Panc1 (cell line): ENCODE measurements at regions not wholly inside any gene's neighbourhood (a gene's known extent, or its start where the extent isn't known, plus 50 kb on each side); places are given as distances from the start of the nearest gene placed in this dataset.

Experiments
- POLR2AphosphoS5 ChIP-seq: IDR thresholded peaks from 2 replicates; pipeline ENCODE4 v1.6.1; 2012; ENCODE audit warnings: mild to moderate bottlenecking, low read depth, low read length, moderate library complexity
- SIN3A ChIP-seq: IDR thresholded peaks from 2 replicates; pipeline ENCODE4 v1.6.1; 2012; ENCODE audit warnings: low read depth, mild to moderate bottlenecking, low read length, moderate library complexity, borderline replicate concordance; ENCODE audit not compliant: insufficient read depth
- TF ChIP-seq, protein P1 (sequence below): fragments of 450-650 bp; IDR thresholded peaks from 2 replicates; pipeline ENCODE4 v1.5.1; 2017; ENCODE audit warnings: mild to moderate bottlenecking
- TF ChIP-seq, protein P2 (sequence below), 2 experiments: IDR thresholded peaks; 2 replicates each; pipeline ENCODE4 v1.6.1; 2011 to 2012; ENCODE audit warnings: low read depth in 2 of 2, control low read depth in 1 of 2, low read length in 1 of 2, mild to moderate bottlenecking in 1 of 2, moderate library complexity in 1 of 2; ENCODE audit not compliant: insufficient read depth in 1 of 2

DNA sequence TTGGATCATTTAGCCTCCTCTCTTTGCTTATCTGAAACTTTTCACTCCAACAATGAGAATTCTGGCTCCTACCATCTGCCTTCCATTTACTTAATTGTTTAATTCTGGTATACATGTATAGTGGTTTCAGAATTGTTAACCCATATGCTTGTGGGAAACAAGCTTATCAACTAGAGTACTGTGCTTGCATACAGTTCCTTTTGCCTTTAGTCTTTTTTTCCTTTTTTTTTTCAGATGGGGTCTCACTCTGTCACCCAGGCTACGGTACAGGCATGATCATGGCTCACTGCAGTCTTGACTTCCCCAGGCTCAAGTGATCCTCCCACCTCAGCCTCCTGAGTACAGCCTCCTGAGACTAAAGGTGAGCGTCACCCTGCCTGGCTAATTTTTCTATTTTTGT, 153.8 kb upstream of the LHX5 start:
- TF ChIP-seq, protein P1, sequence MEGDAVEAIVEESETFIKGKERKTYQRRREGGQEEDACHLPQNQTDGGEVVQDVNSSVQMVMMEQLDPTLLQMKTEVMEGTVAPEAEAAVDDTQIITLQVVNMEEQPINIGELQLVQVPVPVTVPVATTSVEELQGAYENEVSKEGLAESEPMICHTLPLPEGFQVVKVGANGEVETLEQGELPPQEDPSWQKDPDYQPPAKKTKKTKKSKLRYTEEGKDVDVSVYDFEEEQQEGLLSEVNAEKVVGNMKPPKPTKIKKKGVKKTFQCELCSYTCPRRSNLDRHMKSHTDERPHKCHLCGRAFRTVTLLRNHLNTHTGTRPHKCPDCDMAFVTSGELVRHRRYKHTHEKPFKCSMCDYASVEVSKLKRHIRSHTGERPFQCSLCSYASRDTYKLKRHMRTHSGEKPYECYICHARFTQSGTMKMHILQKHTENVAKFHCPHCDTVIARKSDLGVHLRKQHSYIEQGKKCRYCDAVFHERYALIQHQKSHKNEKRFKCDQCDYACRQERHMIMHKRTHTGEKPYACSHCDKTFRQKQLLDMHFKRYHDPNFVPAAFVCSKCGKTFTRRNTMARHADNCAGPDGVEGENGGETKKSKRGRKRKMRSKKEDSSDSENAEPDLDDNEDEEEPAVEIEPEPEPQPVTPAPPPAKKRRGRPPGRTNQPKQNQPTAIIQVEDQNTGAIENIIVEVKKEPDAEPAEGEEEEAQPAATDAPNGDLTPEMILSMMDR = no peak
- no peak for TF ChIP-seq POLR2AphosphoS5
- TF ChIP-seq, protein P2, sequence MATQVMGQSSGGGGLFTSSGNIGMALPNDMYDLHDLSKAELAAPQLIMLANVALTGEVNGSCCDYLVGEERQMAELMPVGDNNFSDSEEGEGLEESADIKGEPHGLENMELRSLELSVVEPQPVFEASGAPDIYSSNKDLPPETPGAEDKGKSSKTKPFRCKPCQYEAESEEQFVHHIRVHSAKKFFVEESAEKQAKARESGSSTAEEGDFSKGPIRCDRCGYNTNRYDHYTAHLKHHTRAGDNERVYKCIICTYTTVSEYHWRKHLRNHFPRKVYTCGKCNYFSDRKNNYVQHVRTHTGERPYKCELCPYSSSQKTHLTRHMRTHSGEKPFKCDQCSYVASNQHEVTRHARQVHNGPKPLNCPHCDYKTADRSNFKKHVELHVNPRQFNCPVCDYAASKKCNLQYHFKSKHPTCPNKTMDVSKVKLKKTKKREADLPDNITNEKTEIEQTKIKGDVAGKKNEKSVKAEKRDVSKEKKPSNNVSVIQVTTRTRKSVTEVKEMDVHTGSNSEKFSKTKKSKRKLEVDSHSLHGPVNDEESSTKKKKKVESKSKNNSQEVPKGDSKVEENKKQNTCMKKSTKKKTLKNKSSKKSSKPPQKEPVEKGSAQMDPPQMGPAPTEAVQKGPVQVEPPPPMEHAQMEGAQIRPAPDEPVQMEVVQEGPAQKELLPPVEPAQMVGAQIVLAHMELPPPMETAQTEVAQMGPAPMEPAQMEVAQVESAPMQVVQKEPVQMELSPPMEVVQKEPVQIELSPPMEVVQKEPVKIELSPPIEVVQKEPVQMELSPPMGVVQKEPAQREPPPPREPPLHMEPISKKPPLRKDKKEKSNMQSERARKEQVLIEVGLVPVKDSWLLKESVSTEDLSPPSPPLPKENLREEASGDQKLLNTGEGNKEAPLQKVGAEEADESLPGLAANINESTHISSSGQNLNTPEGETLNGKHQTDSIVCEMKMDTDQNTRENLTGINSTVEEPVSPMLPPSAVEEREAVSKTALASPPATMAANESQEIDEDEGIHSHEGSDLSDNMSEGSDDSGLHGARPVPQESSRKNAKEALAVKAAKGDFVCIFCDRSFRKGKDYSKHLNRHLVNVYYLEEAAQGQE (IDR thresholded peaks at IDR 0.05; ENCODE audit: insufficient read depth in 1 of 2, low read depth in 2 of 2, low read length in 1 of 2) = no peak
- TF ChIP-seq SIN3A = no peak
